PFSK-1 (cell line): ENCODE measurements at regions not wholly inside any gene's neighbourhood (a gene's known extent, or its start where the extent isn't known, plus 50 kb on each side); places are given as distances from the start of the nearest gene placed in this dataset.

Experiments
- FOXP2 ChIP-seq: optimal IDR thresholded peaks from 2 replicates; pipeline ENCODE3; 2011; ENCODE audit warnings: borderline replicate concordance, control low read depth, inconsistent platforms; ENCODE audit not compliant: insufficient read depth; ENCODE audit errors: extremely low read length, extremely low read depth
- POLR2AphosphoS5 ChIP-seq: IDR thresholded peaks from 2 replicates; pipeline ENCODE4 v1.6.1; 2012; ENCODE audit warnings: low read depth, mild to moderate bottlenecking, control low read depth, low read length, moderate library complexity
- SIN3A ChIP-seq: IDR thresholded peaks from 2 replicates; pipeline ENCODE4 v1.6.1; 2012; ENCODE audit warnings: mild to moderate bottlenecking, low read length, moderate library complexity, borderline replicate concordance; ENCODE audit not compliant: insufficient read depth
- TAF1 ChIP-seq: IDR thresholded peaks from 2 replicates; pipeline ENCODE4 v1.6.1; 2012; ENCODE audit warnings: low read length, control low read depth, borderline replicate concordance; ENCODE audit not compliant: insufficient read depth
- TF ChIP-seq, protein P1 (sequence below), 2 experiments: IDR thresholded peaks; 2 replicates each; pipeline versions ENCODE4 v1.6.1 to v1.8.0; 2011 to 2012; ENCODE audit warnings: low read depth in 2 of 2, low read length in 2 of 2, control low read depth in 1 of 2, inconsistent platforms in 1 of 2, mild to moderate bottlenecking in 1 of 2, moderate library complexity in 1 of 2; ENCODE audit not compliant: insufficient read depth in 1 of 2

GRCh38 chr10:65793738-65794425, 1132.0 kb upstream of the LRRTM3 start:
- TF ChIP-seq, protein P1, sequence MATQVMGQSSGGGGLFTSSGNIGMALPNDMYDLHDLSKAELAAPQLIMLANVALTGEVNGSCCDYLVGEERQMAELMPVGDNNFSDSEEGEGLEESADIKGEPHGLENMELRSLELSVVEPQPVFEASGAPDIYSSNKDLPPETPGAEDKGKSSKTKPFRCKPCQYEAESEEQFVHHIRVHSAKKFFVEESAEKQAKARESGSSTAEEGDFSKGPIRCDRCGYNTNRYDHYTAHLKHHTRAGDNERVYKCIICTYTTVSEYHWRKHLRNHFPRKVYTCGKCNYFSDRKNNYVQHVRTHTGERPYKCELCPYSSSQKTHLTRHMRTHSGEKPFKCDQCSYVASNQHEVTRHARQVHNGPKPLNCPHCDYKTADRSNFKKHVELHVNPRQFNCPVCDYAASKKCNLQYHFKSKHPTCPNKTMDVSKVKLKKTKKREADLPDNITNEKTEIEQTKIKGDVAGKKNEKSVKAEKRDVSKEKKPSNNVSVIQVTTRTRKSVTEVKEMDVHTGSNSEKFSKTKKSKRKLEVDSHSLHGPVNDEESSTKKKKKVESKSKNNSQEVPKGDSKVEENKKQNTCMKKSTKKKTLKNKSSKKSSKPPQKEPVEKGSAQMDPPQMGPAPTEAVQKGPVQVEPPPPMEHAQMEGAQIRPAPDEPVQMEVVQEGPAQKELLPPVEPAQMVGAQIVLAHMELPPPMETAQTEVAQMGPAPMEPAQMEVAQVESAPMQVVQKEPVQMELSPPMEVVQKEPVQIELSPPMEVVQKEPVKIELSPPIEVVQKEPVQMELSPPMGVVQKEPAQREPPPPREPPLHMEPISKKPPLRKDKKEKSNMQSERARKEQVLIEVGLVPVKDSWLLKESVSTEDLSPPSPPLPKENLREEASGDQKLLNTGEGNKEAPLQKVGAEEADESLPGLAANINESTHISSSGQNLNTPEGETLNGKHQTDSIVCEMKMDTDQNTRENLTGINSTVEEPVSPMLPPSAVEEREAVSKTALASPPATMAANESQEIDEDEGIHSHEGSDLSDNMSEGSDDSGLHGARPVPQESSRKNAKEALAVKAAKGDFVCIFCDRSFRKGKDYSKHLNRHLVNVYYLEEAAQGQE (IDR thresholded peaks at IDR 0.05; ENCODE audit: insufficient read depth in 1 of 2, low read depth in 2 of 2, low read length in 2 of 2), result no peak
- TF ChIP-seq FOXP2, result no peak
- TF ChIP-seq POLR2AphosphoS5, result no peak
- TF ChIP-seq SIN3A, result no peak
- no peak for TF ChIP-seq TAF1

DNA sequence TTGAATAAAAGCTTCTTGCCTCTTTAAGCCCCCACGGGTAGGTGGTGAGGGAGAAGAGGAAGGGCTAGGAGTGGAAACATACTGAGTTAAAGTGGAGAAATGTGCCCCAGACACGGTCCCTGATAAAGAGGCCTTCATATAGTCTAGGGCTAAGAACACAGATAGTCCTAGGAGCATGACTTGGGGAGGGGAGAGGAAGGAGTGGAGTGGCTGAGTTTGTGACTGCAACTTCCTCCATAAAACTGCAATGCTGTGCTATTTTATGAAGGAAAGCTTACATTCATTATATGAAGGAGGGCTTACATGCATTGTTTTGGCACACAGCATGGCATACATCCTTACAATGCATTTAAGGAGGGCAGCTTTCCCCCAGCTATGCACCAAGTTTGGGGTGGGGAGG, 1129.4 kb upstream of the LRRTM3 start:
- no peak for TF ChIP-seq SIN3A
- TF ChIP-seq, protein P1 (IDR thresholded peaks at IDR 0.05; ENCODE audit: insufficient read depth in 1 of 2, low read depth in 2 of 2, low read length in 2 of 2), result no peak
- TF ChIP-seq TAF1, result no peak
- no peak for TF ChIP-seq POLR2AphosphoS5
- no peak for TF ChIP-seq FOXP2

DNA sequence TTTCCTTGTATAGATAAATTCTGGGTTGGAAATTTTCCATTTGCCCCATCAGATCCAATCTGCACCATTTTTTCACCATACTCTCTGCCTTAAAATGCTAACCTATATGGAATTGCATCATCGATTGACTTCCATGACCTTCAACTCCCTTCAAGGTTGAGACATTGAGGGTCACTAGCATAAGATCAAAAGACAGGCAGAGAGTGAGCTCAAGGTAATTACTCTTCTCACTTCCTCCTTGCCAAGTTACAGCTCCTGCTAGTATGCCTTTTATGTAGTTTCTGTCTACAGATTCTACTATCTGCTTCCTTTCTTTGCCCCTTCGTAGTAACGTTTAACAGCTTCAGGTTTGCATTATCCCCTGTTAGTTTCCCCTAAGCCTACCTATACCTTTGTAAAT, 1127.7 kb upstream of the LRRTM3 start:
- no peak for TF ChIP-seq SIN3A
- no peak for TF ChIP-seq FOXP2
- no peak for TF ChIP-seq TAF1
- no peak for TF ChIP-seq POLR2AphosphoS5
- TF ChIP-seq, protein P1 (IDR thresholded peaks at IDR 0.05; ENCODE audit: insufficient read depth in 1 of 2, low read depth in 2 of 2, low read length in 2 of 2), result no peak

DNA sequence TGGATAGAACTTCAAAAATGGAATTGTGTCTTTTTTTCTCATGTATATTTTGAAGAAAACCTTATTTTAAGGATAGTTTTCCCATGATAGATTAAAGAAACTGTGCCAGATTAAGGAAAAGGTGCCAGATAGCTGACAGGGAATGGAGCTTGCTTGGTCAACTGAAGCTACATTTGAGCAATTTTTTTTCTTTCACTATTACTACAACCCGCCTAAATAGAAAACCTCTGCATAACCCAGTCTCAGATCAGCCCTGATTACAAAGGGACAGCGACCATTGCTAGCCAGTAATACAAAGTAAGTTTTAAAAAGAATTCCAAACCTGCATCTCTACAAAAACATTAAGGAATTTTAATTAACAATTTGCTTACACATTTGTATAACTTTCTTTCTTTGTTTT, 1123.4 kb upstream of the LRRTM3 start:
- no peak for TF ChIP-seq POLR2AphosphoS5
- no peak for TF ChIP-seq FOXP2
- TF ChIP-seq, protein P1 (IDR thresholded peaks at IDR 0.05; ENCODE audit: insufficient read depth in 1 of 2, low read depth in 2 of 2, low read length in 2 of 2), result no peak
- no peak for TF ChIP-seq SIN3A
- TF ChIP-seq TAF1, result no peak

DNA sequence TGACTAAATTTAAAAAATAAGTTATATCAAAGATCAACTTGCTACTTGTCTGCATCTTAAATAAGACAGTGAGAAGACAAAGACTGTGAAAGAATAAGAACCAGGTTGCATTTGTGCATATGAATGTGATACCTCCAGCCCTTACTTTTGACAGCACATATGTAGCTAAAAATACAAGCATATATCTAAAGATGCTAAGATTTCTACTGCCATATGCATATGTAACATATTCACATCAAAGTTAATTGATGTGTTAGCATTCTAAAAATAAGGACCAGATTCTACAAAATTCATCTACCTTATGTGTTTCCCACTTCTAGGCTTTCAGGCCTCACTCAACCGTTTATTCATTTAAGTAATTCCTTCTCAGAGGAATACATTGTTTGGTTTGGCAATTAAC, 1120.3 kb upstream of the LRRTM3 start:
- no peak for TF ChIP-seq SIN3A
- TF ChIP-seq, protein P1 (IDR thresholded peaks at IDR 0.05; ENCODE audit: insufficient read depth in 1 of 2, low read depth in 2 of 2, low read length in 2 of 2), result no peak
- TF ChIP-seq POLR2AphosphoS5, result no peak
- TF ChIP-seq FOXP2, result no peak
- no peak for TF ChIP-seq TAF1
